Lower lobe of right lung (tissue), 2 donors: ENCODE measurements at regions not wholly inside any gene's neighbourhood (a gene's known extent, or its start where the extent isn't known, plus 50 kb on each side); places are given as distances from the start of the nearest gene placed in this dataset.

Experiments used
- ATAC-seq, 2 donors: fragments of 200-7000 bp; cut with Tn5 transposase; one replicate each; pipeline ENCODE4 v1.9.1; 2020 to 2022; ENCODE audit warnings: mild to moderate bottlenecking in 2 of 2, moderate library complexity in 2 of 2
- DNase-seq: peaks from one replicate; pipeline ENCODE4 v3.0.0-alpha.2; 2020
- H3K27ac ChIP-seq: fragments of 200-600 bp; one replicate; pipeline ENCODE4 v1.8.0; 2022
- H3K27me3 ChIP-seq: fragments of 200-600 bp; one replicate; pipeline ENCODE4 v1.8.0; 2022; ENCODE audit warnings: low read depth
- H3K36me3 ChIP-seq: fragments of 200-600 bp; one replicate; pipeline ENCODE4 v1.8.0; 2022; ENCODE audit warnings: mild to moderate bottlenecking
- H3K4me1 ChIP-seq: fragments of 200-600 bp; one replicate; pipeline ENCODE4 v1.8.0; 2022
- H3K4me3 ChIP-seq: fragments of 200-600 bp; one replicate; pipeline ENCODE4 v1.8.0; 2022; ENCODE audit warnings: mild to moderate bottlenecking
- H3K9me3 ChIP-seq: fragments of 200-600 bp; one replicate; pipeline ENCODE4 v1.8.0; 2022
- CTCF ChIP-seq: fragments of 200-600 bp; IDR thresholded peaks from one replicate; pipeline ENCODE4 v1.8.0; 2022; ENCODE audit warnings: antibody characterized with exemption, mild to moderate bottlenecking
- intact Hi-C: fragments of 100-400 bp; cut with DNase I; formaldehyde crosslinking; loops from one replicate; pipeline ENCODE4 v1.11.0; 2022
- donor health status: DM: no; HTN: yes; CAD: no; lungs with severe emphysema.

- no peak for TF ChIP-seq CTCF
These were observed 992.4 kb downstream of the NSUN3 start for GRCh38 chr3:95055288-95055687.

GRCh38 chr3:95082191-95082590, 1019.3 kb downstream of the NSUN3 start:
- no peaks in the 10 kb centered on the region for H3K36me3 ChIP-seq
- intact Hi-C loops: no loop called here
- no peak overlapping the region for H3K4me3 ChIP-seq
- DNase-seq (no peak), ATAC-seq (no peak)
- no peak overlapping the region for H3K27ac ChIP-seq
- H3K9me3 ChIP-seq: no peaks in the 10 kb centered on the region
- H3K4me1 ChIP-seq: no peaks in the 10 kb centered on the region
- no peaks in the 10 kb centered on the region for H3K27me3 ChIP-seq
- no peak for TF ChIP-seq CTCF

More at GRCh38 chr3:95055288-95055687, 992.4 kb downstream of the NSUN3 start:
- intact Hi-C loops: no loop called here
- Histone ChIP-seq H3K27me3 (no peaks in the 10 kb centered on the region), H3K4me1 (no peaks in the 10 kb centered on the region), H3K4me3 (no peak overlapping the region), H3K27ac (no peak overlapping the region), H3K9me3 (no peaks in the 10 kb centered on the region), H3K36me3 (no peaks in the 10 kb centered on the region)
- DNase-seq: no peak
- ATAC-seq: no peak

GRCh38 chr3:95084738-95085137, 1021.9 kb downstream of the NSUN3 start:
- Histone ChIP-seq H3K36me3 (no peaks in the 10 kb centered on the region), H3K27ac (no peak overlapping the region), H3K9me3 (no peaks in the 10 kb centered on the region), H3K27me3 (no peaks in the 10 kb centered on the region), H3K4me3 (no peak overlapping the region), H3K4me1 (no peaks in the 10 kb centered on the region)
- intact Hi-C loops: no loop called here
- TF ChIP-seq CTCF: no peak
- DNase-seq: no peak
- ATAC-seq: no peak

GRCh38 chr3:95088464-95088863, 1025.6 kb downstream of the NSUN3 start:
- H3K27ac ChIP-seq: no peak overlapping the region
- H3K4me3 ChIP-seq: no peak overlapping the region
- ATAC-seq (no peak), DNase-seq (no peak)
- H3K4me1 ChIP-seq: no peaks in the 10 kb centered on the region
- H3K36me3 ChIP-seq: no peaks in the 10 kb centered on the region
- TF ChIP-seq CTCF: no peak
- no peaks in the 10 kb centered on the region for H3K9me3 ChIP-seq
- H3K27me3 ChIP-seq: no peaks in the 10 kb centered on the region
- intact Hi-C loops: no loop called here

GRCh38 chr3:95097493-95097892, 1034.6 kb downstream of the NSUN3 start:
- Histone ChIP-seq H3K4me3 (no peak overlapping the region), H3K36me3 (no peaks in the 10 kb centered on the region), H3K9me3 (no peaks in the 10 kb centered on the region), H3K4me1 (no peaks in the 10 kb centered on the region), H3K27ac (no peak overlapping the region), H3K27me3 (no peaks in the 10 kb centered on the region)
- no peak for ATAC-seq
- DNase-seq: no peak
- intact Hi-C loops: no loop called here
- no peak for TF ChIP-seq CTCF

GRCh38 chr3:95120921-95121320, 1058.1 kb downstream of the NSUN3 start:
- no peak for TF ChIP-seq CTCF
- no peak for ATAC-seq
- Histone ChIP-seq H3K4me1 (no peaks in the 10 kb centered on the region), H3K27me3 (no peaks in the 10 kb centered on the region), H3K36me3 (no peaks in the 10 kb centered on the region), H3K4me3 (no peak overlapping the region), H3K27ac (no peak overlapping the region), H3K9me3 (no peaks in the 10 kb centered on the region)
- intact Hi-C loops: no loop called here
- no peak for DNase-seq
